ENCODE measurements at regions not wholly inside any gene's neighbourhood (a gene's known extent, or its start where the extent isn't known, plus 50 kb on each side); places are given as distances from the start of the nearest gene placed in this dataset.

DNA sequence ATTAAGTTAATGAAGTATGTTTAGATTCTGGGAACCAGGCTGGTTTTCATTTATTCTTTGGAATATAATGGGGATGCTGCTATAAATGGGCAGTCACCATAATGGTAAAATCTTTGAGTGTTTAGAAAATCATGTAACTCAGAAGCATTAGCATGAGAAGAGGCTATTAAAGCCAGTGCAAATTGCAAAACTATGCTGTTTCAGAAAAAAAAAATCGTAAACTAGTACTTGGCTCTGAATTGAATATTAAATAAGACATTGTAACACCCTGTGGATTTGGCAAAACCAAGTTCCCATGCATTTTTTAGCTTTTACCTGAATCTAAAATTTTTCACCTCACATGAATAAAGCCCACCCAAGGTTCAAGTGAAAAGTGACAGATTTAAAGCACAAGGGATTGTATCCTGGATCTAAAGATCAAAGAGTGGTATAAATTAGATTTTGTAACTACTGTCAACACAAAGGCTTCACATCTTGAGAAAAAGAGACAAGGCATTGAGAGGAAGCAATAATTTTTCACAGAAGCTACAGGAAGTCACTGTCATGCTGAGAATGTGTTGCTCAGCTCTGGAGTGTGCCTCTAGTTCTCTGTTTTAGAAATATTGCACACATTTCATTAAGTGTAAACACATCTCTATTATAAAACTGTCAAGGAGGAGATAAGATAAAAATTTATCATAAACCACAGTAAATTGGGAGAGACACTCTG, 142.2 kb downstream of the ABCA8 start:
- TF ChIP-seq, protein P1, sequence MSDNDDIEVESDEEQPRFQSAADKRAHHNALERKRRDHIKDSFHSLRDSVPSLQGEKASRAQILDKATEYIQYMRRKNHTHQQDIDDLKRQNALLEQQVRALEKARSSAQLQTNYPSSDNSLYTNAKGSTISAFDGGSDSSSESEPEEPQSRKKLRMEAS (IDR thresholded peaks at IDR 0.05): no peak
- TF ChIP-seq YY1 (IDR thresholded peaks at IDR 0.05; ENCODE audit: low read depth): no peak
- no peak for TF ChIP-seq CREB1 (IDR thresholded peaks at IDR 0.05; ENCODE audit: low read depth)
- TF ChIP-seq TEAD4 (IDR thresholded peaks at IDR 0.05): no peak
- no peak for TF ChIP-seq ZBTB7A (IDR thresholded peaks at IDR 0.05; ENCODE audit: low read depth)
- no peak for TF ChIP-seq TAF1 (IDR thresholded peaks at IDR 0.05; ENCODE audit: low read depth)
- TF ChIP-seq, protein P2, sequence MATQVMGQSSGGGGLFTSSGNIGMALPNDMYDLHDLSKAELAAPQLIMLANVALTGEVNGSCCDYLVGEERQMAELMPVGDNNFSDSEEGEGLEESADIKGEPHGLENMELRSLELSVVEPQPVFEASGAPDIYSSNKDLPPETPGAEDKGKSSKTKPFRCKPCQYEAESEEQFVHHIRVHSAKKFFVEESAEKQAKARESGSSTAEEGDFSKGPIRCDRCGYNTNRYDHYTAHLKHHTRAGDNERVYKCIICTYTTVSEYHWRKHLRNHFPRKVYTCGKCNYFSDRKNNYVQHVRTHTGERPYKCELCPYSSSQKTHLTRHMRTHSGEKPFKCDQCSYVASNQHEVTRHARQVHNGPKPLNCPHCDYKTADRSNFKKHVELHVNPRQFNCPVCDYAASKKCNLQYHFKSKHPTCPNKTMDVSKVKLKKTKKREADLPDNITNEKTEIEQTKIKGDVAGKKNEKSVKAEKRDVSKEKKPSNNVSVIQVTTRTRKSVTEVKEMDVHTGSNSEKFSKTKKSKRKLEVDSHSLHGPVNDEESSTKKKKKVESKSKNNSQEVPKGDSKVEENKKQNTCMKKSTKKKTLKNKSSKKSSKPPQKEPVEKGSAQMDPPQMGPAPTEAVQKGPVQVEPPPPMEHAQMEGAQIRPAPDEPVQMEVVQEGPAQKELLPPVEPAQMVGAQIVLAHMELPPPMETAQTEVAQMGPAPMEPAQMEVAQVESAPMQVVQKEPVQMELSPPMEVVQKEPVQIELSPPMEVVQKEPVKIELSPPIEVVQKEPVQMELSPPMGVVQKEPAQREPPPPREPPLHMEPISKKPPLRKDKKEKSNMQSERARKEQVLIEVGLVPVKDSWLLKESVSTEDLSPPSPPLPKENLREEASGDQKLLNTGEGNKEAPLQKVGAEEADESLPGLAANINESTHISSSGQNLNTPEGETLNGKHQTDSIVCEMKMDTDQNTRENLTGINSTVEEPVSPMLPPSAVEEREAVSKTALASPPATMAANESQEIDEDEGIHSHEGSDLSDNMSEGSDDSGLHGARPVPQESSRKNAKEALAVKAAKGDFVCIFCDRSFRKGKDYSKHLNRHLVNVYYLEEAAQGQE (IDR thresholded peaks at IDR 0.05; ENCODE audit: low read depth): no peak
- TF ChIP-seq EP300 (IDR thresholded peaks at IDR 0.05; ENCODE audit: borderline replicate concordance): no peak
- TF ChIP-seq EGR1 (IDR thresholded peaks at IDR 0.05): no peak
- no peak for TF ChIP-seq RAD21 (IDR thresholded peaks at IDR 0.05; ENCODE audit: low read depth)
- no peak for TF ChIP-seq CEBPB (IDR thresholded peaks at IDR 0.05)
- TF ChIP-seq FOXM1 (IDR thresholded peaks at IDR 0.05; ENCODE audit: borderline replicate concordance, low read depth): no peak
- TF ChIP-seq NFIC (IDR thresholded peaks at IDR 0.05): no peak
- TF ChIP-seq, protein P3, sequence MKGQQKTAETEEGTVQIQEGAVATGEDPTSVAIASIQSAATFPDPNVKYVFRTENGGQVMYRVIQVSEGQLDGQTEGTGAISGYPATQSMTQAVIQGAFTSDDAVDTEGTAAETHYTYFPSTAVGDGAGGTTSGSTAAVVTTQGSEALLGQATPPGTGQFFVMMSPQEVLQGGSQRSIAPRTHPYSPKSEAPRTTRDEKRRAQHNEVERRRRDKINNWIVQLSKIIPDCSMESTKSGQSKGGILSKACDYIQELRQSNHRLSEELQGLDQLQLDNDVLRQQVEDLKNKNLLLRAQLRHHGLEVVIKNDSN (IDR thresholded peaks at IDR 0.05): no peak
- no peak for TF ChIP-seq TCF12 (IDR thresholded peaks at IDR 0.05; ENCODE audit: low read depth)

DNA sequence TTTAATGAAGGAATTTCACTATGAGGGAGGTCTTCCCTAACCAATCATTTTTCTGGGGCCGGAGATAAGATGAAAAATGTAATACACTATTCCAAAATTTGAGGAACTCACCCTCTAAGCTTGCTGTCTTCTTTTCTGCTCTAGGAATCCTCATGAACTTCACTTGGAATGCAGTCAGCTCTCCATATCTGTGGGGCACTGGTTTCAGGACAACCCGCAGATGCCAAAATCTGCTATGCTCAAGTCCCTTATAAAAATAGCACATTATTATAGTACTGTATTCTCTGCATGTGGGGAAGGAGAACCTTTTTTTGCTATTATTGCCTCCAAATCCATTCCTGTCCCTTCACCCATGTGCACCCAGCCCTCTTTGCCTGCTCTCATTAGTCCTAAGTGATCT, 146.0 kb downstream of the ABCA8 start:
- no peak for TF ChIP-seq EGR1 (IDR thresholded peaks at IDR 0.05)
- no peak for TF ChIP-seq EP300 (IDR thresholded peaks at IDR 0.05; ENCODE audit: borderline replicate concordance)
- no peak for TF ChIP-seq YY1 (IDR thresholded peaks at IDR 0.05; ENCODE audit: low read depth)
- no peak for TF ChIP-seq TAF1 (IDR thresholded peaks at IDR 0.05; ENCODE audit: low read depth)
- no peak for TF ChIP-seq FOXM1 (IDR thresholded peaks at IDR 0.05; ENCODE audit: borderline replicate concordance, low read depth)
- no peak for TF ChIP-seq RAD21 (IDR thresholded peaks at IDR 0.05; ENCODE audit: low read depth)
- TF ChIP-seq, protein P3 (IDR thresholded peaks at IDR 0.05): no peak
- no peak for TF ChIP-seq NFIC (IDR thresholded peaks at IDR 0.05)
- no peak for TF ChIP-seq CREB1 (IDR thresholded peaks at IDR 0.05; ENCODE audit: low read depth)
- no peak for TF ChIP-seq TEAD4 (IDR thresholded peaks at IDR 0.05)
- TF ChIP-seq, protein P1 (IDR thresholded peaks at IDR 0.05): no peak
- TF ChIP-seq CEBPB (IDR thresholded peaks at IDR 0.05): no peak
- no peak for TF ChIP-seq ZBTB7A (IDR thresholded peaks at IDR 0.05; ENCODE audit: low read depth)

DNA sequence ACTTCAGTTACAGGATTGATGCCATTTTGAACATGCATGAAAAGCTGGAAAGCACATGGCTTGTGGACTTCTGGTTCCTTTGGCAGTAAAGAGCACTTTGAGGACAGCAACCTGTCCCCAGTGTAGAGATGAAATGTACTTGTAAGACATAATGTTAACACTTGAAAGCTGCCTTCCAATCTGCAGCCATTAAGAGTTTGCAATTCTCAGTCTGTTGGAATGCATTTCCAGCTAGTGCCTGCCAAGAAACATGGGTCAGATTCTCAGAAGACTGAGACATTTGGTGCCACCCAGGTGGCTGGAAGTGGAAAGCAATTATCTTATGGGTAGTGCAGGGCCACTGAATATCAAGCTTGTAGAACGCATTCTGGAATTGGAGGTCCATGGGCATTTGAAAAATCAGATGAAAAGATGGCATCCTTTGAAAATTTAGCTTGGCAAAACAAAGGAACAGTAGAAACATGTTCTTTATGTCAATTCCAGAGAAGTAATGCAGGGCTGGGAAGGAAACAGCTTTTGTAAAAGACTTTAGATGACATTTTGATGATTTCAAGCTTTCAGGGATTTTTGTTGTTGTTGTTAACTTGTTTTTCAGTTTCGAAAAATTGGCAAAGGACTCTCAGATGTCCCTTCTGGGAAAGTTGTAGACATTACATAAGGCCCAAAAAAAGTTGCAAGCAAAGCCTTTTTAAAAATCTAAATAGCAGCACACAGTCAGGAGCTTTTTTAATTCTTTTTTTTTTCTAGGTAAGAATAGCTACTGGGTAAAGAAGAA, 147.0 kb downstream of the ABCA8 start:
- TF ChIP-seq CEBPB (IDR thresholded peaks at IDR 0.05) (no peak), RAD21 (IDR thresholded peaks at IDR 0.05; ENCODE audit: low read depth) (no peak)
- TF ChIP-seq, protein P2 (IDR thresholded peaks at IDR 0.05; ENCODE audit: low read depth): no peak
- TF ChIP-seq, protein P3 (IDR thresholded peaks at IDR 0.05): no peak

DNA sequence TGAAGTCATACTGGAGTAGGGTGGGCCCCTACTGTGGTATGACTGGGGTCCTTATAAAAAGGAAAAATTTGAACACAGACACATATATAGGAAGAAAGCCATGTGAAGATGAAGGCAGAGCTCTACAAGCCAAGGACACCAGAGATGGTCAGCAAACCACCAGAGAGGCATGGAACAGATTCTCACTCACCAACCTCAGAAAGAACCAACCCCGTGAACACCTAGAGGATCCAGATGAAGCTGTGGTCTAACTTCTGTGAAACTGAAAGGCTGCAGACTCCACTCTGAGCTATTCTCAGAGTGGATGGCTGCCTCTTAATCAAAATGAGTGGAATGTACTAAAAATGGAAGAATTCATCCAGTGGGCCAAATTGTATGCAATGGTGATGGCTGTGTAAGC, 149.6 kb downstream of the ABCA8 start:
- TF ChIP-seq, protein P3 (IDR thresholded peaks at IDR 0.05): no peak
- TF ChIP-seq TEAD4 (IDR thresholded peaks at IDR 0.05): no peak
- TF ChIP-seq YY1 (IDR thresholded peaks at IDR 0.05; ENCODE audit: low read depth): no peak
- TF ChIP-seq FOXM1 (IDR thresholded peaks at IDR 0.05; ENCODE audit: borderline replicate concordance, low read depth): no peak
- no peak for TF ChIP-seq RAD21 (IDR thresholded peaks at IDR 0.05; ENCODE audit: low read depth)
- no peak for TF ChIP-seq CREB1 (IDR thresholded peaks at IDR 0.05; ENCODE audit: low read depth)
- no peak for TF ChIP-seq ZBTB7A (IDR thresholded peaks at IDR 0.05; ENCODE audit: low read depth)
- TF ChIP-seq, protein P1 (IDR thresholded peaks at IDR 0.05): no peak
- no peak for TF ChIP-seq TAF1 (IDR thresholded peaks at IDR 0.05; ENCODE audit: low read depth)
- no peak for TF ChIP-seq NFIC (IDR thresholded peaks at IDR 0.05)
- TF ChIP-seq TCF12 (IDR thresholded peaks at IDR 0.05; ENCODE audit: low read depth): no peak
- no peak for TF ChIP-seq CEBPB (IDR thresholded peaks at IDR 0.05)
- no peak for TF ChIP-seq EGR1 (IDR thresholded peaks at IDR 0.05)
- no peak for TF ChIP-seq EP300 (IDR thresholded peaks at IDR 0.05; ENCODE audit: borderline replicate concordance)
- TF ChIP-seq, protein P2 (IDR thresholded peaks at IDR 0.05; ENCODE audit: low read depth): no peak

Measured in Ishikawa (cell line).